ENCODE measurements at regions not wholly inside any gene's neighbourhood (a gene's known extent, or its start where the extent isn't known, plus 50 kb on each side); places are given as distances from the start of the nearest gene placed in this dataset.

- TF ChIP-seq CTCF (IDR thresholded peaks at IDR 0.05 in 8 of 11, conservative IDR thresholded peaks at IDR 0.05 in 3 of 11) (no peak), POLR2AphosphoS5 (IDR thresholded peaks at IDR 0.05) (no peak)
Measured at GRCh38 chr21:35603494-35603893, 456.8 kb downstream of the SETD4 start.

Measured in spleen (tissue), 7 donors.